NCI-H1105 (cell line): ENCODE measurements at regions not wholly inside any gene's neighbourhood (a gene's known extent, or its start where the extent isn't known, plus 50 kb on each side); places are given as distances from the start of the nearest gene placed in this dataset.

ENCODE experiments used
- DNase-seq: peaks from one replicate; lab custom pipeline; 2025; lab: John Stamatoyannopoulos, UW

- DNase-seq, result no peak
Observed at GRCh38 chr1:38539931-38540330, 319.6 kb downstream of the RRAGC start.

- no peak for DNase-seq
Observed at GRCh38 chr1:38538834-38539233, 320.7 kb downstream of the RRAGC start.

- DNase-seq, result no peak
Observed at GRCh38 chr1:38536089-38536488, 323.5 kb downstream of the RRAGC start.

- no peak for DNase-seq
Observed at GRCh38 chr1:38534473-38534823, 325.1 kb downstream of the RRAGC start.

- no peak for DNase-seq
Observed at GRCh38 chr1:38533772-38534472, 325.6 kb downstream of the RRAGC start.

- no peak for DNase-seq
Observed at GRCh38 chr1:38530957-38531356, 328.6 kb downstream of the RRAGC start.

GRCh38 chr1:38529946-38530345 lies 329.6 kb downstream of the RRAGC start:
- DNase-seq, result no peak

GRCh38 chr1:38529391-38529790 lies 330.2 kb downstream of the RRAGC start:
- no peak for DNase-seq

- DNase-seq, result no peak
Observed at GRCh38 chr1:38528623-38529022, 330.9 kb downstream of the RRAGC start.

GRCh38 chr1:38527373-38527966 lies 332.1 kb downstream of the RRAGC start:
- no peak for DNase-seq

- no peak for DNase-seq
Observed at GRCh38 chr1:38526046-38526445, 333.5 kb downstream of the RRAGC start.

- no peak for DNase-seq
Observed at GRCh38 chr1:38525343-38526043, 334.1 kb downstream of the RRAGC start.

- DNase-seq, result no peak
Observed at GRCh38 chr1:38524025-38524641, 335.4 kb downstream of the RRAGC start.

- no peak for DNase-seq
Observed at GRCh38 chr1:38523568-38523939, 336.0 kb downstream of the RRAGC start.

GRCh38 chr1:38522915-38523567 lies 336.5 kb downstream of the RRAGC start:
- no peak for DNase-seq

GRCh38 chr1:38516560-38516959 lies 343.0 kb downstream of the RRAGC start:
- DNase-seq, result no peak

GRCh38 chr1:38512789-38513188 lies 346.8 kb downstream of the RRAGC start:
- DNase-seq, result peak; percentile 92

- no peak for DNase-seq
Observed at GRCh38 chr1:38512024-38512767, 347.4 kb downstream of the RRAGC start.

- no peak for DNase-seq
Observed at GRCh38 chr1:38508232-38508631, 351.3 kb downstream of the RRAGC start.

- DNase-seq, result no peak
Observed at GRCh38 chr1:38507563-38507962, 352.0 kb downstream of the RRAGC start.

- DNase-seq, result no peak
Observed at GRCh38 chr1:38505944-38506343, 353.6 kb downstream of the RRAGC start.

- no peak for DNase-seq
Observed at GRCh38 chr1:38502758-38503157, 356.8 kb downstream of the RRAGC start.
